Stimulated activated CD8-positive, alpha-beta memory T cell treated with anti-CD3 and anti-CD28 coated beads, Interleukin-7, amount 100 ng/mL, for 24 hours (primary cell): ENCODE measurements at regions not wholly inside any gene's neighbourhood (a gene's known extent, or its start where the extent isn't known, plus 50 kb on each side); places are given as distances from the start of the nearest gene placed in this dataset.

ENCODE experiments used
- DNase-seq: peaks from one replicate; pipeline ENCODE4 v3.0.0-alpha.2; 2020; ENCODE audit warnings: low read depth

DNA sequence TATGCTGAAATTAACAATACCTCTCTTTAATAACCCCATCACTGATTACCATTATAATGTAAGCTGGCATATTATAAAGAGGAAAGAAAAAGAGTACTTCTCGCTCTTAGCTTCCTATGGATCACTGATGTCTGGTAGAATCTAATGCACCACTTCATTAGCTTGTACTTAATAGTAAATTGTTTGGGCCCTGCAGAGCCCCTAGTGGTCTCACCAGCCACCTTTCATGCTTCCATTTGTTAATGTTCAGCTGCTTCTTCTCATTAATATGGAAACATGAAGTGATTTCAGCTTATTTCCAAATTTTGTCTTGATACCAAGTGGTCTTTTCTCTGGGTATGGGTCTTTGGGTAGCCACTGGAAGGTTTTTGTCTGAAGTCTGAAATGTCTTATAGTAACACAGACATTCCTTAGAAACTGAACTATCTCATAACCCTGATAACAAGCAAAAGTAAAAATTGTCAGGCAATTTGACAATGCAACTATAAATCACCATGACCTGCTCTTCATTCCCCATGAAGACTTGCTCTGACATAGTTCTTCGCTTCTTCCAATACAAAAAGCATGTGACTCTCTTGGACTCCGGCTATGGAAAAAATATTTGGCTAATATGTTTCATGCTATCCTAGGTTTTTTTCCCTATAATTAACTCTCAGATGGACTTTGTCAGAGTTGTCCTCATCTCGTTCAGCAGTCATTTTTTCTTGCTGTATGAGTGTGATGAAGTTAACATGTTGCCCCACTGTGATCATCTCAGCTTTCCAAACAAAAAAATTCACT lies 395.8 kb upstream of the MARCKS start:
- no peak for DNase-seq

DNA sequence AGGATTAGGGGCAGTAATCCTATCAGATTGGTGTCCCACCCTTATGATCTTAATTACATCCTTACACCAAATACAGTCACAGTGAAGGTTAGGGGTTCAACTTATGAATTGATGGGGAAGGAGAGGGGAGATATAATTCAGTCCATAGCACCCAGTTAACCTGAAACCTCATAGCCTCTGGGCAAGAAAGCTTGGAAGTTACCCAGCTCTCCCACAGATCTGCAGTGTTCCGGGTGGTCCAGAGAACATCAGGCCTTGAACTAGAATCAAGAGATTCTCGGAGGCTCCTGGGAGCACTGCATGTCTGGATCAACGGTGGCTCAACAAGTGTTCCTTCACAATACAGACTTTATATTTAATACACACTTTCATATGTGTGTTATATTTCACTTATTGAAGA lies 392.6 kb upstream of the MARCKS start:
- no peak for DNase-seq

DNA sequence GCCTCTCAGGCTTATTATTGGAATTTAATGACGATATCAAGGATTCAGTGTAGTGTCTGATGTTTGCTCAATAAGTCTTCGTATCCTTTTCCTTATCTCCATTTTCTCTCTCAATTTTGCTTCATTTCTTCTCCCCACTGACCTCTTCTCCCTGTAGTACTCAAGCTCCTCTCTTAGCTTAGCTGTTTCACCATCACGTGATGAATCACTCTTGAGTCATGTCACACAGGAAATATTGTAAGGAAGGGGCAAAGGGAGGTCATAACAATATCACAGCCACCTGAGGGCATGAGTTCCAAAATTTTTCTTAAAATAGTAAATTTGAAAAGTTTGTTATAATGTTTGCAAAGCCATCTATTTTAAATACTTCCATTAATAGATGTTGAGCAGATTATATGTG lies 392.2 kb upstream of the MARCKS start:
- DNase-seq, result no peak

DNA sequence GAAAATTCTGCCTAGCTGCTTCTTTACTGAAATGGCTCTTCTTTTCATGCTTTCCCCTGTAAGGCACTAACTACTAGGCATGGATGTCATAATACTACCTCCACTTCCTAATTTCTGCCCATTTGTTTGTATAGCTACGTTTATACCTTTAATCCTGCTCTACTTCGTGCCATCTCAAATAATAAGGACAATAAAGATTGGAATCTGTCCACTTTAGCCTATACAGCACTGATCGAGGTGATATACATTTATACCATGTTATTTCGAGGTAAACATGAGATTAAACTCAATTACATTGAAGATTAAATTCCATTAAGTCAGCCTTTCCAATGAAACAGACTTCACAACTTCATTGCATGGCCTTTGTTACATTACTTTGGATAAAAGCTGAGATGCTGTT lies 390.6 kb upstream of the MARCKS start:
- no peak for DNase-seq

DNA sequence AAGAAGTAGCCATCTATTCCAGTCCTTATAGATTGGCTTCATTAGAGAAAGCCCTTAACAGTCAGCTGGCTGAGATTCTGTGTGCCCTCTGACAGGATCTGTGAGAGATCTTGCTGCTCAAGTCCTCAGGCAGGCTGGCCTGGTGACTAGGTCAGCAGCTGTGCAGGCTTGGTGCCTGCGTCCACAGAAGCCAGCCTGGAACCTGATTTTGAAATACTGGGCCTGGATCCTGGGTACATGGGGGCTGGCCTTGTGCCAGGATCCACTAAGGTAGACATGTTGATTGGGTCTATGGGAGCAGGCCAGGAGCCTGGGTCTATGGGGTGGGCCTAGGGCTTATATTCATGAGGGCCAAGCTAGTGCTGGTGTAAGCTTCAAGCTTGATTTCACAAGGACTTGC lies 381.8 kb upstream of the MARCKS start:
- no peak for DNase-seq

DNA sequence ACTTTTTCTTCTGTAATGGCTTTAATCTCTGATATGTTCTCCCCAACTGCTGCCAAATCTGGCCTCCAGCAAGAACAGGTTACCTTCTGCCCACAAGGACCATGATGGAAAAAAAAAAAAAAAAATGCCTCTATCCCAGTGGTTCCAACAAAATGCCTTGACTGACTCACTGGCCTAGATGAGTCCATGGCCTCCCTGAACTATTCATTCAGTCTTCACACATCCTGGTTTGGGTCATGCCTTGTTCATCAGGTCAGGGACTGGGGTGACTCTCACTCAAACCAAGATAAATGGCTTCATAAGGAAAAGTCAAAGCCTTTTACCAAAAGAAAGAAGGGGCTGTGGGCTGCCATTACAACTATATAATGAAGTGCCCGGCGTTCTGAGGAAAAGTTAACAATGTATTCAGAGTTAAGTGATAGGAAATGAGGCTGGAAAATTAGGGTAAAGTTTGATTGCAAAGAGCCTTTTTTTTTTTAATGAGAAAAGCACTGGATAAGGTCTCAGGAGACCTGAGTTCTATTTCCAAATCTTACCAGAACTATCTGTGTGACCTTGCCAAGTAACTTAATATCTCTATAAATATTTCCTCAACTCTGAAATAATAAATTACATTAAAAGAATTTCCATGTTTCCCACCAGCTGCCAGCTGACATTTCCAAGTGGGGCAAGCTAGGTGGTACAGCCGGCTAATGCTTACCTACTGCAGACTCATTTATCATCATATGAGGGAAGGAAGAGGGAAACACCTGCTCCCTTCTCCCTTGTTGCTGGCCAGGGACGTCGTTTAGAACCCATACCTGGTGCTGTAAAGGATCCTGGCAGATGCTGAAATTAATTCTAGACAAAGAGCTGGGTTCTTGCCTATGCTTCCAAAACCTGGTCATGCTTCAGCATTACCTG lies 380.0 kb upstream of the MARCKS start:
- no peak for DNase-seq

DNA sequence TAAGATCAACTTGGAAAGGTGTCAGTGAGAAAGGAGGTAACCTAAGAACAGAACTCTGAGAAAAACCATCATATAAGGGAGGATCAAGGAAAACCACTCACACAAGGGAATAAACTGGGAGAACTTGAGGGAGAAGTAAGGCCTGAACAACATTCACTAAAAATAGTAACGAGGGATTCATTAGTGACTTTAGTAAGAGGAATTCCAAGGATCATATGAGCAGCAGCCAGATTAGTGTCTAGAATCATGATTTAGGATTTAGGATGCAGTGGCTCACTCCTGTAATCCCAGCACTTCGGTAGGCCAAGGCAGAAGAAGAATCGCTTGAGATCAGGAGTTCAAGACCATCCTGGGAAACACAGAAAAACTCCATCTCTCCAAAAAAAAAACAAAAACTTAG lies 376.5 kb upstream of the MARCKS start:
- DNase-seq, result no peak

DNA sequence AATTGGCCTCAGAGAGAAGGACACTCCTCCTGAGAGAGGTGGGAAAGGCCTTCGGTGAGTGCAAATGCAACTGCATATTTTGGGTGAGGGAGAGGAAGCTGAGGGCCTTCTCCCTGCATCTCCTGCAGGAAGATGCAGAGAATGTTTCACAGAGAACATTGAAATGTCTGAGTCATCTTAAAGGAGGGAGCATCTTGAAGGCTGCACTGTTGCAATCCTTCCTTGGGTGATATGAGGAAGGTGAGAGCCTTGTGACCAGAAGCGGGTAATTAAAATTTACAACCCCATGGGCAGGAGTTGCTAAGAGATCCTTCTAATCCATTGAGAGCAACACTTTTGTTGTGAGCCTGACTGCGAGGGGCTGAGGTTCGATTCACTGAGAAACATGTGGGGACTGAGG lies 375.7 kb upstream of the MARCKS start:
- DNase-seq, result no peak

DNA sequence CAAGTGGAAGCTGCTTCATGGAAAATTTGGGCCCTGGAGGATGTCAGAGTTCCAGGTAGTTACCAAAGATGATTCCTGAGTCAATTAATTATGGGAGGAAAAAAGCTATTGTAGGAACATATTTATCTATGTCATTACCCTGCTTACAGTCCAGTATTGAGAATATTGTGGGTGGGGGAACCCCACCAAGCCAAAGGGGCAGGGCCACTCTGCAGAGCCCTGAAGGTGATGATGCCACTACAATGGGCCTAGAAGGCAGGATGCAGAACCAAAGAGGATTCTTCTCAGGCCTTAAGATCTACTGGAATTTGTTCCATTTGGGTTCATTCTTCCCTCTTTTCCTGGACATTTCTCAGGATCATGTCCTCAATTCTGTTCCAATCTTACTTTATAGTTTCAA lies 375.2 kb upstream of the MARCKS start:
- DNase-seq, result no peak

DNA sequence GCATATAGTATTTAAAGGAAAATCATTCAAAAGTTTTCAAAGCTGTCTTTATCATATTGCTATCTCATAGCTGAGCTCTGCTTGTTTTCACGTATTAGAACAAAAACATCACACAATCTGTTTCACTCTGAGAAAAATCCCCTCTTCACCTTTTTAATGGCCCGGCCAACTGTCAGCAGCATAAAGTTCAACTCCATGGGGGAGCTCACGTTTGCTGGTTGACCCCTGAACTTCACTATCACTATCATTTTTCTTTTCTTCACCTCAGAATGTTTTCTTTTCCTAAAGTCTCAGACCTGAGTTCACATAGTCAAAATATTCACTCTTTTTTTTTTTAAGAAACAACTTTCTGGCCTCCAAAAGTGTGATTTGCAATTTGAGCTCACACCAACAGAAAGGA lies 374.4 kb upstream of the MARCKS start:
- DNase-seq, result no peak

DNA sequence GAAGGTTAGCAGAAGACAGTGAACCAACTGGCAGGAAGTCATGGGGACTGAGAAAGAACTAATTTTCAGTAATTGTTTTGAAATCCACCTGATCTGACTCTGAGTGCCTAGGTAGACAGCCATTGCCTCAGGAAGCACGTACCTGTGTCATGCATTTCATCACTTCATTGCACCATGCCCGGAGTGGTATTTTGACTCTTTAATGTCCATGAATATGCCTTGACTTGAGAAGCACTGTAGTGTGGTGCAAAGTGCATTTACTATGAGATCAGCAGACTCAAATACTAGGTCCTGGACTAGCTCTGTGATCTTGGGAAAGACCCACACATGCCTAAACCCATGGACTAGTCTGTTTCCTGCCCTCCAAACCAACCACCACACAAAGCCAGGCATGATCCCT lies 370.9 kb upstream of the MARCKS start:
- no peak for DNase-seq

DNA sequence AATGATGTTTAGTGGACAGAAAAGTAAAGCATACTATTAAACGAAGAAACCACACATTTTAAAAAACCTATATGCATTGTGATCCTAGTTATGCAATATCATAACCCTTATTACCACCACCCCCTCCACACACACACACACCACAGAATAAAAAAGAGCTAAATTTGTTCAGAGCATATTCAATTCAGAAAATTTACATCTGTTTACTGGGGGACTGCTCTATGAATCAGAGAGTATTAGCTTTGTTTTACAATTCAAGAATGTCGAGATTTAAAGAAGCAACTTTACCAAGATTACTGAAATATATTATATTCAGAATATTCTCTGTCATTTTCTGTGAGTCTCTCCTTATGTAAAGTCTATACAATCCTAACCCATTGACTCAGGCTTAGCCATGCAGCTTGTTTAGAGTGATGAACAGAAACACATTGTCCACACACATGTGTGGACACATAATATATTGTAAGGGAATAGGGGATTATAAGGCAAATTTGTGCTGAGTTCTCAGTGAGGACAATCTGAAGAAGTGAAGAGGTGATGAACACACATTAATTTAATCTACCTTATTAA lies 369.6 kb upstream of the MARCKS start:
- no peak for DNase-seq

DNA sequence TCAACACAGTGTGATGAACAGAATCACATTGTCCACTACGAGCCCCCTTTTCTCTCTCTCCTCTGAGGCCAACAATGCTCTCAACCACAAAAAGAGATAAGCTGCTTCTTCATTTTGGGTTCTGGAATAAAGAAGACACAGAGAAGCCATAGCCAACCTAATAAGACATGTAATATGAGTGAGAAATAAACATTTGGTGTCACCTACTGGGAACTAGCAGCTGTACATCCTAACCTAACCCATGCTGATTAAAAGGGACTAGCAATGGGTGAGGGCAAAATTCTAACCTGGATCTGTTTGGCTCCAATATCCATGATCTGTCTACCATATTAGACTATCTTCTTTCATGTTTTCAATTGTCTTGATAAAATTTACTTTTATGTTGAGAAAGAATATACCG lies 369.1 kb upstream of the MARCKS start:
- no peak for DNase-seq

DNA sequence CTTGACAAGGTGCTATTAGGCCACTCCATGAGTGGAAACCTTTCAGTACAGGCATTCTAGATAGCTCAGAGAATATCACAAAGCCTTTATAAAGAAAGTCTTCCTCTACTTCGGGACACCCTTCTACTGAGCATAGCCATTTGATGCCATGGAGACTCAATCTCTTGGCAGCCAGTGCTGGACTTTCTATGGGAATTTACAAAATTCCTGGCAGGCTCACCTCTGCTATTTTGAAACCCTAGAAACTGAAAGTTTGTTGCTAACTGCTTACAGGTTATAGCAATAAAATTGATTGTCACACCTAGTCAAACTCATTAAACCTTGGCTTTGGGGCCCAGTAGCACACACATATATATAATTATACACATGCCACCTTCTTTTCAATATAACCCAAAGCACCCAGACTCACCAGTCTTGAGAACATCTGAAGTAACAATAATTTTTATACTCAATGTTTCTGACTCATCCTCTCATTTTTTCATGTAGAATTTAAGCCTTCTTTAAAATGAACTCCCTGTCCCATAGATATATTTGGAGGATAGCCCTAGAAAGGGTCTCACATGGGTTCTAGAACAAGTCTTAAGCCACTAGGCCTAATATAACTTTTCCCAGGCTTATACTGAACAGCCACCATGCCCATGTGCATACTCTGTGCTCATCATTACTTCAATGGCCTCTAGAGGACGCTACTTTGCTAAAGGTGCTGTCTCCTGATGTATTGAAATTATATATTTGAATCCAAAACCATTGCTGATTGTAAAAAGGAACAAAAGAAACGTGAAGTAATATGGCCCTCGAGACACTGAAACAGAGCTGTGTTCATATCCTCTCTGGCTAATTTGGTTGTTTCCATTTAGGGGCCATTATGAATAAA lies 368.1 kb upstream of the MARCKS start:
- DNase-seq, result no peak

DNA sequence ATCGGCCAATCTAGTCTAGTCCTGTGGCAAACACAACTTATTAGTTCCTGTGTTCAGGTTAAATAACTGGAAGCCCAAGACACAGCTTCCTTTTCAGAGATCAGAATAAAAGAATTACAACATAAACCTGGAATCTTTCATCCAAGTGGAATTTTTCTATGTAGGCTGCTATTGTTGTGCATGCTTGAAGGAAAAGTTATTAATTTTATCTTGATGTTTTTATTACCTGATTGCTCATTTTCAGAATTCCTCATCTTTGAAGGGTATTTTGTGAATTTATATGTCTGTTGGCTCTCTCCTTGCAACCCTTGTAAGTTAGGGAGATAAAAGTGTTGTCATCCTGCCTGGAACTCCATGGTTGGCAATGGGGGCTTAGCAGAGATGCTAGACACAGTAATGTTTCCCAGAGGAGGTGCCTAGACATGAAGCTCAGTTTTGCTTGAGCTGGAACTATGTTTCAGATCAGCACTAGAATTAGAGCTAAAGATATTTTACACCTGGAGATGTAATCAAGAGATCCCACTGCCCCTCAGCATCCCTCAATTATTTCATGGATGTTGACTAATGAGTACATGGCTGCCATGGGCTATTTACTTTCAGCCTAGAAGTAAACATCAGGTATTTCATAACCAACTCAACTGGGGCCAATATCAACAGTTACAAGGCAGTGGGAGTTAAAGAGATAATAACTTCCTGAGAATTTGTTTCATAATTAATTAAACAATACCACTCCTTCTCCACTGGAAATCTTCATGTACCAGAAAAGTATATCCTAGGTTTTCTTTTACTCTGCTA lies 367.0 kb upstream of the MARCKS start:
- no peak for DNase-seq

DNA sequence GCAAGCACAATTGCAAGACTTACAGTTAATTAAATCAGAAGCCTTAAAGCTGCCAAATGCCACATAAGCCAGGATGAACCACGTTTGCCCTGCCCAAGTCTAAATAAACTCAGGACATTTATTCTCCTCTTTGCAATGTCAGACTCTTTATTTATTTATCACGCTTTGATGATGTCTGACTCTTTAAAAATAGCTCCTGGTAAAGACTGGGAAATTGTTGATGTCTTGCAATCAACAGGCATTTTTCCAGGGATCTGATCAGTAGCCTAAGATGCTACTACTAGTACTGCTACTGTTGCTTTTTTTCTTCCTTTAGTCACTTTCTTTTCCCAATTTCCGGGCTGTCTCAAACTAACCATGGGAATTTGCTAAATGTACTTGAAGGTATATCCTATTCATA lies 365.8 kb upstream of the MARCKS start:
- DNase-seq, result no peak

DNA sequence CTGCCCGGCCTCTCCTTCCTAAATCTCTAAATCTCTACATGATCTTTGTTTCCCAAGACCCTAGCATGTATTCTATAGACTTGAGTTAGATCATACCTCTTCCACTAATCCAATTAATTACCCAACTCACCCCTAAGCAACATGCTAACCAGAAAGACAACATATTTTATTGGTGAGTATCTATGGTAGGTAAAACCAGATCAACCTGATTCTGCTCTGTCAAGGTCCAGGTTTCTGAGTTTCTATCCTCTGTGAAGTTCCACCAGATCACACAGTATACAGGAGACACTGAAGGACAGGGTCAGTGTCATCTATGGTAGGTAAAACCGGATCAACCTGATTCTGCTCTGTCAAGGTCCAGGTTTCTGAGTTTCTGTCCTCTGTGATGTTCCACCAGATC lies 363.2 kb upstream of the MARCKS start:
- DNase-seq, result no peak

DNA sequence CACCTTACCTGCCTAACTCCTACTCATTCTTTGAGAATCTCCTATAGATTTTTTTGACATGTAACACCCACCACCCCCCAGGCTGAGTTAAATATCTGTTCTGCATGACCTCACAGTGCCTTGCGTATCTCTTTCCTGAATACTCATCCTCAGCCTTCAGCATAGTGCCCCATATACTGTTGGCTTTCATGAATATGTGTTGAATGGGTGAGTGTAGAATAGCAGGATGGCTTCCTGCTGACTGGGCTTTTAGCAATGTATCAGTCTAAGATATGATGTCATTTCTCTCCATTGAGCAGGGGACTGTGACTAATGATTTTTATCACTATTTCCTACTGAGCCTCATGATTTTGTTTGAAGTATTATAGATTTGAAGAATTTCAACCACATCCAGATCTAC lies 361.6 kb upstream of the MARCKS start:
- no peak for DNase-seq

DNA sequence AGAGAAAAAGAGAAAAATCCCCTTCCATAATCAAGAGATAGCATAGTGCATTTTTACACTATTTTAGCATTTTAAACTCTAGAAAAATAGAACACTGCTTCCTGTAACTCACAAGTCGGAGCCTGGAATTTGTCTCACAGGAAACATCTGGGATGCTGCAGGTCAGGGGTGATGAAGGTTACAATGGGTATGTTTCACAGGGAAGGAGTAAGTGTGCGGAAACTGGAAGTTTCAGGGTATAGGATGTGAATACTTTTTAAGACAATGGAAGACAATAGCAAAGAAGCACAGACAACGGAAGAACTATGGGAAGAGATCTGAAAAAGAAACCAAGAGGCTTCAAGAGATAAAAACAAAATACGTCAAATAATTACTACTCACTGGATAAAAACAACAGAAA lies 361.0 kb upstream of the MARCKS start:
- no peak for DNase-seq

DNA sequence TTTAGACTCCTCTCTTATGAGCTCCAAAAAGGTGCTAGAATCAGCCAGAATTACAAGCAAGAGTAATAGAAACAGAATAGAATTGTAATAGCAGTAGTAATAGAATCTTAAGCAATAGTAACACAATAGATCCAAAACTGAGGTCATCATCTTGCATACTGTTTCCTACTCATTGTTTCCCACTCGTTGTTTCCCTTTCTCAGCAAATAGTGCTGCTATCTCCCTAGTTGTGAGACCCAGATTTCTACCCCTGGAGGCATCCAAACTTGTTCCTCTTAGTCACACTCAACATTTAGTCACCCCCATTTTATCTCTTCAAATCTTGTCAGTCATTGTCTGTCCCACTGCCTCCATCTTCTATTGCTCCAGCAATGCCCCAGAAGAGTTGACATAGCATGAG lies 356.9 kb upstream of the MARCKS start:
- no peak for DNase-seq

DNA sequence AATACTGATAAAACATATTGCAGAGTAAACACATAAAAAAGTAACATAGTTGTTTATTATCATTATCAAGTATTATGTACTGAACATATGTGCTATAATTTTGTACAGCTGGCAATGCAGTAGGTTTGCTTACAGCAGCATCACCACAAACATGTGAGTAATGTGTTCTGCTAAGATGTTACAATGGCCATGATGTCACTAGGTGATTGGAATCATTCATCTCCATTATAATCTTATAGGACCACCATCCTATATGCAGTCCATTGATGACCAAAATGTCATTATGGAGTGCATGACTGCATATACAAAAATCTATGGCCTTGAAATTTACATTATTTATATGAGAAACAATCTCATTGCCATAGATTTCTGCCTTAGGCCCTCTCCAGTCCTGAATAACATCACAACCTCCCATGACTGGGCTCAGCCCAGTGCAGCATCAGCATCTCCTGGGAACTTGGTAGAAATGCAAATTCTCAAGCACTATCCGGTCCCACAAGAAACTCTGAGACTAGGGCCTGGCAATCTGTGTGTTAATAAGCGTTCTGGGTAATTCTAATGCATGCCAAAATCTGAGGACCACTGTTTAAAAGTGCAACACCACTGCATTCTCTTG lies 352.0 kb upstream of the MARCKS start:
- no peak for DNase-seq
